ENCODE measurements at regions not wholly inside any gene's neighbourhood (a gene's known extent, or its start where the extent isn't known, plus 50 kb on each side); places are given as distances from the start of the nearest gene placed in this dataset.

DNA sequence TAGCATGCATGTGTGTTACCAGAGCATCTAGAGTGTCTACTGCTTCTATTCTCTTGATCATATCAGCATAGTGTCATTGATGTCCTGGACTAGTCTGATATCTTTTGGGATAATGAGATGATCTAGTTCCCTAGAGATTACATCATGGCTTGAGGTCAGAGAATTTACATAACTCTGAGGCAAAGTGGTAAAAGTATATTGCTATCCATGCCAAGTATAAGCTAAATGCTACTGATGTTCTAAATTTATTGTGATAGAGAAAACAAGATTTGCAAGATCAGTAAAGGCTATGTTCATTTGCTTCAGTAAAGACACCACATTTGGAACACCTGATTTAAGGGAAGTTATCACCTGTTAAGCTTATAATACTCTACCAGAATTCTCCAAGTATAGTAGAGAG lies 280.7 kb upstream of the PSMD7 start:
- no peak for TF ChIP-seq ZSCAN29 (IDR thresholded peaks at IDR 0.05)
- TF ChIP-seq, protein P1, sequence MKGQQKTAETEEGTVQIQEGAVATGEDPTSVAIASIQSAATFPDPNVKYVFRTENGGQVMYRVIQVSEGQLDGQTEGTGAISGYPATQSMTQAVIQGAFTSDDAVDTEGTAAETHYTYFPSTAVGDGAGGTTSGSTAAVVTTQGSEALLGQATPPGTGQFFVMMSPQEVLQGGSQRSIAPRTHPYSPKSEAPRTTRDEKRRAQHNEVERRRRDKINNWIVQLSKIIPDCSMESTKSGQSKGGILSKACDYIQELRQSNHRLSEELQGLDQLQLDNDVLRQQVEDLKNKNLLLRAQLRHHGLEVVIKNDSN (IDR thresholded peaks at IDR 0.05; ENCODE audit: borderline replicate concordance, extremely low read length, insufficient read depth, low read depth, low read length) = no peak
- TF ChIP-seq, protein P2, sequence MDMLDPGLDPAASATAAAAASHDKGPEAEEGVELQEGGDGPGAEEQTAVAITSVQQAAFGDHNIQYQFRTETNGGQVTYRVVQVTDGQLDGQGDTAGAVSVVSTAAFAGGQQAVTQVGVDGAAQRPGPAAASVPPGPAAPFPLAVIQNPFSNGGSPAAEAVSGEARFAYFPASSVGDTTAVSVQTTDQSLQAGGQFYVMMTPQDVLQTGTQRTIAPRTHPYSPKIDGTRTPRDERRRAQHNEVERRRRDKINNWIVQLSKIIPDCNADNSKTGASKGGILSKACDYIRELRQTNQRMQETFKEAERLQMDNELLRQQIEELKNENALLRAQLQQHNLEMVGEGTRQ (IDR thresholded peaks at IDR 0.05; ENCODE audit: borderline replicate concordance, low read depth, low read length) = no peak
- TF ChIP-seq, protein P3, sequence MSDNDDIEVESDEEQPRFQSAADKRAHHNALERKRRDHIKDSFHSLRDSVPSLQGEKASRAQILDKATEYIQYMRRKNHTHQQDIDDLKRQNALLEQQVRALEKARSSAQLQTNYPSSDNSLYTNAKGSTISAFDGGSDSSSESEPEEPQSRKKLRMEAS (IDR thresholded peaks at IDR 0.05; ENCODE audit: low read depth, low read length) = no peak
- TF ChIP-seq HDAC6 (IDR thresholded peaks at IDR 0.05; ENCODE audit: unreplicated experiment) = no peak
- no peak for TF ChIP-seq SP1 (IDR thresholded peaks at IDR 0.05; ENCODE audit: low read depth, low read length)
- TF ChIP-seq, protein P4, sequence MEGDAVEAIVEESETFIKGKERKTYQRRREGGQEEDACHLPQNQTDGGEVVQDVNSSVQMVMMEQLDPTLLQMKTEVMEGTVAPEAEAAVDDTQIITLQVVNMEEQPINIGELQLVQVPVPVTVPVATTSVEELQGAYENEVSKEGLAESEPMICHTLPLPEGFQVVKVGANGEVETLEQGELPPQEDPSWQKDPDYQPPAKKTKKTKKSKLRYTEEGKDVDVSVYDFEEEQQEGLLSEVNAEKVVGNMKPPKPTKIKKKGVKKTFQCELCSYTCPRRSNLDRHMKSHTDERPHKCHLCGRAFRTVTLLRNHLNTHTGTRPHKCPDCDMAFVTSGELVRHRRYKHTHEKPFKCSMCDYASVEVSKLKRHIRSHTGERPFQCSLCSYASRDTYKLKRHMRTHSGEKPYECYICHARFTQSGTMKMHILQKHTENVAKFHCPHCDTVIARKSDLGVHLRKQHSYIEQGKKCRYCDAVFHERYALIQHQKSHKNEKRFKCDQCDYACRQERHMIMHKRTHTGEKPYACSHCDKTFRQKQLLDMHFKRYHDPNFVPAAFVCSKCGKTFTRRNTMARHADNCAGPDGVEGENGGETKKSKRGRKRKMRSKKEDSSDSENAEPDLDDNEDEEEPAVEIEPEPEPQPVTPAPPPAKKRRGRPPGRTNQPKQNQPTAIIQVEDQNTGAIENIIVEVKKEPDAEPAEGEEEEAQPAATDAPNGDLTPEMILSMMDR (IDR thresholded peaks at IDR 0.05 in 2 of 3, conservative IDR thresholded peaks at IDR 0.05 in 1 of 3; ENCODE audit: control insufficient read depth in 2 of 3, extremely low read depth in 1 of 3, insufficient read depth in 1 of 3, low read depth in 3 of 3, low read length in 3 of 3) = no peak
- no peak for TF ChIP-seq SRF (IDR thresholded peaks at IDR 0.05; ENCODE audit: low read depth in 2 of 2, low read length in 2 of 2)
- no peak for TF ChIP-seq ZBTB40 (IDR thresholded peaks at IDR 0.05; ENCODE audit: borderline replicate concordance)
- TF ChIP-seq KDM1A (IDR thresholded peaks at IDR 0.05; ENCODE audit: borderline replicate concordance) = no peak
- no peak for TF ChIP-seq PAX8 (IDR thresholded peaks at IDR 0.05)
- TF ChIP-seq MLLT1 (IDR thresholded peaks at IDR 0.05) = no peak
